K562 (cell line): ENCODE measurements at regions not wholly inside any gene's neighbourhood (a gene's known extent, or its start where the extent isn't known, plus 50 kb on each side); places are given as distances from the start of the nearest gene placed in this dataset.

Experiments
- ATAC-seq: fragments of 200-7000 bp; cut with Tn5 transposase; 3 replicates; pipeline ENCODE4 v1.9.1; 2020; ENCODE audit warnings: moderate library complexity
- BruUV-seq: library from RNA; stranded (reverse); fragments of 400-500 nt; replicated peaks from 2 replicates; lab custom pipeline; 2021; lab: Mats Ljungman, UMichigan
- CTCF ChIA-PET: fragments of 300-600 bp; formaldehyde crosslinking; extraction: SDS; loops from one replicate; lab custom pipeline; 2021; ENCODE audit warnings: low intra/inter-chr PET ratio; lab: Yijun Ruan, JAX
- POLR2A ChIA-PET: fragments of 300-600, 350-650 bp; sonication (Branson Sonifier 250); formaldehyde crosslinking; extraction: SDS; loops from one replicate; lab custom pipeline; 2021; ENCODE audit warnings: antibody characterized with exemption, inconsistent platforms; lab: Yijun Ruan, JAX
- DNase-seq, 4 experiments: peaks; one replicate each; pipeline versions ENCODE4 v3.0.0 to v3.0.0-alpha.2; 2011 to 2018; ENCODE audit warnings: low spot score in 3 of 4, mixed read lengths in 3 of 4; ENCODE audit errors: extremely low read depth in 1 of 4
- FAIRE-seq: peaks from 2 replicates; lab custom pipeline; 2011; peaks lifted over from hg19 to GRCh38; lab: Jason Lieb, UNC
- H2AFZ ChIP-seq: 2 replicates; pipeline ENCODE4 v1.6.0; 2011; ENCODE audit warnings: low read depth, low read length, control low read depth, inconsistent platforms
- H3K27ac ChIP-seq: fragments of 200-600 bp; 3 replicates; pipeline ENCODE4 v1.8.0; 2011; ENCODE audit warnings: low read depth, mild to moderate bottlenecking, control low read depth, inconsistent platforms, low read length, moderate library complexity, mixed read lengths; ENCODE audit errors: extremely low read depth
- H3K27me3 ChIP-seq, 2 experiments: fragments of 300-600 bp in 1 of 2; 2 replicates in 1 of 2; 3 replicates in 1 of 2; pipeline versions ENCODE4 v1.6.0 to v1.8.0; 2011; ENCODE audit warnings: inconsistent platforms in 2 of 2, low read length in 2 of 2, mild to moderate bottlenecking in 1 of 2, mixed read lengths in 1 of 2, moderate library complexity in 1 of 2; ENCODE audit not compliant: control insufficient read depth in 2 of 2, insufficient read depth in 2 of 2
- H3K36me3 ChIP-seq: fragments of 300-600 bp; 3 replicates; pipeline ENCODE4 v1.8.0; 2011; ENCODE audit warnings: mild to moderate bottlenecking, low read length, inconsistent platforms; ENCODE audit not compliant: control insufficient read depth, insufficient read depth
- H3K4me1 ChIP-seq, 2 experiments: fragments of 200-600 bp in 1 of 2; replicated peaks in 1 of 2; 2 replicates in 1 of 2; 3 replicates in 1 of 2; pipeline versions ENCODE4 v1.5.1 to v1.8.0; 2011; ENCODE audit warnings: inconsistent platforms in 2 of 2, low read length in 2 of 2, mild to moderate bottlenecking in 1 of 2, mixed read lengths in 1 of 2, moderate library complexity in 1 of 2; ENCODE audit not compliant: control insufficient read depth in 2 of 2, insufficient read depth in 2 of 2
- H3K4me2 ChIP-seq: 2 replicates; pipeline ENCODE4 v1.6.1; 2011; ENCODE audit warnings: low read length, control low read depth, inconsistent platforms, mixed read lengths; ENCODE audit not compliant: insufficient read depth
- H3K4me3 ChIP-seq: fragments of 200-600 bp; sonication (generic), shearing (Covaris generic); 2 replicates; pipeline ENCODE4 v1.5.1; 2016; ENCODE audit warnings: control low read depth, inconsistent platforms
- H3K79me2 ChIP-seq: fragments of 200-600 bp; 3 replicates; pipeline ENCODE4 v1.8.0; 2011; ENCODE audit warnings: low read length, inconsistent platforms; ENCODE audit not compliant: control insufficient read depth, insufficient read depth
- H3K9ac ChIP-seq, 2 experiments: 2 replicates each; pipeline versions ENCODE4 v1.6.0 to v1.6.1; 2011; ENCODE audit warnings: low read depth in 2 of 2, low read length in 2 of 2, control low read depth in 1 of 2, inconsistent platforms in 1 of 2, mild to moderate bottlenecking in 1 of 2, mixed read lengths in 1 of 2; ENCODE audit not compliant: insufficient read depth in 1 of 2
- H3K9me1 ChIP-seq: one replicate; pipeline ENCODE4 v1.6.0; 2011; ENCODE audit warnings: inconsistent platforms, mild to moderate bottlenecking, low read length, moderate library complexity; ENCODE audit not compliant: control insufficient read depth, insufficient read depth
- H3K9me3 ChIP-seq: replicated peaks from 2 replicates; pipeline ENCODE4 v1.5.1; 2011; ENCODE audit warnings: low read depth, low read length, inconsistent platforms; ENCODE audit not compliant: control insufficient read depth, insufficient read depth
- H4K20me1 ChIP-seq: replicated peaks from 2 replicates; pipeline ENCODE4 v1.6.1; 2011; ENCODE audit warnings: low read length, inconsistent platforms, mixed read lengths; ENCODE audit not compliant: control insufficient read depth, insufficient read depth
- HNRNPH1 ChIP-seq: fragments of 200-400 bp; formaldehyde crosslinking; optimal IDR thresholded peaks from 2 replicates; pipeline ENCODE3; 2017; ENCODE audit warnings: low read depth, mild to moderate bottlenecking, low read length, moderate library complexity
- ZNF431 ChIP-seq: sonication (generic); formaldehyde crosslinking; IDR thresholded peaks from 2 replicates; pipeline ENCODE4 v1.8.0; 2022; ENCODE audit warnings: mild to moderate bottlenecking, missing genetic modification reagents
- WGBS: fragments of 100-300 bp; shearing (Covaris generic); methylation state at CpG from one replicate; pipeline ENCODE4 v1.1.6; 2016; ENCODE audit warnings: low coverage, mixed read lengths; ENCODE audit not compliant: insufficient coverage; ENCODE audit errors: missing lambda C conversion rate; 5-methylcytosine and 5-hydroxymethylcytosine counted together
- in situ Hi-C: fragments of 300-500 bp; cut with MboI; formaldehyde crosslinking; loops from 4 replicates; pipeline ENCODE4 v1.15.0; 2018; ENCODE audit warnings: inconsistent platforms, mixed read lengths
- intact Hi-C: fragments of 100-400 bp; cut with micrococcal nuclease; formaldehyde crosslinking; loops from 2 replicates; pipeline ENCODE4 v1.14.2; 2022
- TF ChIP-seq, protein P1 (sequence below), 2 experiments: IDR thresholded peaks in 1 of 2; conservative IDR thresholded peaks in 1 of 2; 2 replicates each; pipeline ENCODE4 v1.6.1; 2016; ENCODE audit warnings: low read depth in 2 of 2, mild to moderate bottlenecking in 1 of 2, missing compliant biosample characterization in 1 of 2, missing genetic modification characterization in 1 of 2, moderate library complexity in 1 of 2
- TF ChIP-seq, protein P2 (sequence below), 2 experiments: fragments of 250-450 bp in 1 of 2; fragments of 450-650 bp in 1 of 2; sonication (Bioruptor Pico) in 1 of 2; IDR thresholded peaks; 2 replicates each; pipeline versions ENCODE4 v1.6.1 to v1.8.0; 2016 to 2021; ENCODE audit warnings: mild to moderate bottlenecking in 2 of 2, moderate library complexity in 2 of 2, missing compliant biosample characterization in 1 of 2, missing genetic modification characterization in 1 of 2
- TF ChIP-seq, protein P3 (sequence below), 2 experiments: IDR thresholded peaks; 2 replicates each; pipeline ENCODE4 v1.6.1; 2011; ENCODE audit warnings: borderline replicate concordance in 1 of 2, control low read depth in 1 of 2, low read depth in 1 of 2, low read length in 1 of 2, mild to moderate bottlenecking in 1 of 2, mixed read lengths in 1 of 2, moderate library complexity in 1 of 2; ENCODE audit not compliant: insufficient read depth in 1 of 2, insufficient read length in 1 of 2, poor library complexity in 1 of 2, severe bottlenecking in 1 of 2; ENCODE audit errors: extremely low read depth in 1 of 2

DNA sequence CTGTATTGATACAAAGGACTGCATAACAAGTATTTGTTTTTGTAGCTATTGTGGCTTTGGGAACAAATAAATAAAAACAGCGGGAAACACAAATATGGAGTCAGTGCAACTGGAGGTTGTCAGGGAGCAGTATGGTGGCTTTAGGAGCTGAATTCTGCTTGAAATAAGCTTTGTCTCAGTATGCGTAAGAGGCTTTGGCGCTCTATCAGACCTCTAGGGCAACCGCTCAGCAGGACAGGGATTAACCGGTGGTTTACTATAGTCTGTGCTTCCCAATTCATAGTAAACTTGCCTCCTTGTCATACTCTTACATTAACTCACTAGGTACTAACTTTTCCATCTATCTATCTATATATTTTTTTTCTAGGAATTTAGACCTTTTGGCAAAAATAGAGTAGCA, 104.6 kb downstream of the ZIC1 start:
- H3K36me3 ChIP-seq = no peaks in the 10 kb centered on the region
- ATAC-seq = no peak
- no peak overlapping the region for H3K9ac ChIP-seq
- no peaks in the 10 kb centered on the region for H3K4me1 ChIP-seq
- WGBS = 21% methylated on average over 5 of the region's 5 CpGs
- no peak overlapping the region for H2AFZ ChIP-seq
- no peaks in the 10 kb centered on the region for H4K20me1 ChIP-seq
- FAIRE-seq = no peak
- intact Hi-C loops (no loop called here), in situ Hi-C loops (no loop called here)
- H3K9me1 ChIP-seq = no peaks in the 10 kb centered on the region
- H3K79me2 ChIP-seq = no peaks in the 10 kb centered on the region
- H3K27me3 ChIP-seq = no peaks in the 10 kb centered on the region
- H3K9me3 ChIP-seq = no peaks in the 10 kb centered on the region
- ChIA-PET CTCF (no interaction called here), POLR2A (no interaction called here)
- H3K4me2 ChIP-seq = no peak overlapping the region
- no peak for DNase-seq
- no peak overlapping the region for H3K4me3 ChIP-seq
- no TSS peak for BruUV-seq
- TF ChIP-seq ZNF431 (no peak), HNRNPH1 (no peak)
- TF ChIP-seq, protein P1, sequence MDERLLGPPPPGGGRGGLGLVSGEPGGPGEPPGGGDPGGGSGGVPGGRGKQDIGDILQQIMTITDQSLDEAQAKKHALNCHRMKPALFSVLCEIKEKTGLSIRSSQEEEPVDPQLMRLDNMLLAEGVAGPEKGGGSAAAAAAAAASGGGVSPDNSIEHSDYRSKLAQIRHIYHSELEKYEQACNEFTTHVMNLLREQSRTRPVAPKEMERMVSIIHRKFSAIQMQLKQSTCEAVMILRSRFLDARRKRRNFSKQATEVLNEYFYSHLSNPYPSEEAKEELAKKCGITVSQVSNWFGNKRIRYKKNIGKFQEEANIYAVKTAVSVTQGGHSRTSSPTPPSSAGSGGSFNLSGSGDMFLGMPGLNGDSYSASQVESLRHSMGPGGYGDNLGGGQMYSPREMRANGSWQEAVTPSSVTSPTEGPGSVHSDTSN (CRISPR knock-in tag; IDR thresholded peaks at IDR 0.05; ENCODE audit: low read depth) = no peak
- TF ChIP-seq, protein P1 (tag; conservative IDR thresholded peaks at IDR 0.05; ENCODE audit: low read depth) = no peak
- TF ChIP-seq, protein P2, sequence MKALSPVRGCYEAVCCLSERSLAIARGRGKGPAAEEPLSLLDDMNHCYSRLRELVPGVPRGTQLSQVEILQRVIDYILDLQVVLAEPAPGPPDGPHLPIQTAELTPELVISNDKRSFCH (CRISPR knock-in tag; IDR thresholded peaks at IDR 0.05) = no peak
- TF ChIP-seq, protein P2 (tag; IDR thresholded peaks at IDR 0.05) = no peak
- TF ChIP-seq, protein P3, sequence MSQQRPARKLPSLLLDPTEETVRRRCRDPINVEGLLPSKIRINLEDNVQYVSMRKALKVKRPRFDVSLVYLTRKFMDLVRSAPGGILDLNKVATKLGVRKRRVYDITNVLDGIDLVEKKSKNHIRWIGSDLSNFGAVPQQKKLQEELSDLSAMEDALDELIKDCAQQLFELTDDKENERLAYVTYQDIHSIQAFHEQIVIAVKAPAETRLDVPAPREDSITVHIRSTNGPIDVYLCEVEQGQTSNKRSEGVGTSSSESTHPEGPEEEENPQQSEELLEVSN (IDR thresholded peaks at IDR 0.05; ENCODE audit: borderline replicate concordance in 1 of 2, extremely low read depth in 1 of 2, insufficient read depth in 1 of 2, insufficient read length in 1 of 2, low read depth in 1 of 2, low read length in 1 of 2, poor library complexity in 1 of 2, severe bottlenecking in 1 of 2) = no peak
- H3K27ac ChIP-seq = no peak overlapping the region
